Fibroblast of the aortic adventitia (primary cell): ENCODE measurements at regions not wholly inside any gene's neighbourhood (a gene's known extent, or its start where the extent isn't known, plus 50 kb on each side); places are given as distances from the start of the nearest gene placed in this dataset.
"Not testable (repeated sequence)": the region's sequence is repeated elsewhere in the genome, so short reads cannot be mapped to it uniquely, and the experiment has no call there.

Experiments used
- DNase-seq: peaks from one replicate; pipeline ENCODE4 v3.0.0-alpha.2; 2010; ENCODE audit warnings: low read depth
- H3K4me3 ChIP-seq: 2 replicates; pipeline ENCODE4 v1.5.1; 2011; ENCODE audit warnings: low read depth, mild to moderate bottlenecking, control low read depth, low read length, moderate library complexity
- TF ChIP-seq, protein P1 (sequence below): IDR thresholded peaks from 2 replicates; pipeline ENCODE4 v1.5.1; 2011; ENCODE audit warnings: mild to moderate bottlenecking, low read length, control low read depth, inconsistent platforms; ENCODE audit not compliant: insufficient read depth

DNA sequence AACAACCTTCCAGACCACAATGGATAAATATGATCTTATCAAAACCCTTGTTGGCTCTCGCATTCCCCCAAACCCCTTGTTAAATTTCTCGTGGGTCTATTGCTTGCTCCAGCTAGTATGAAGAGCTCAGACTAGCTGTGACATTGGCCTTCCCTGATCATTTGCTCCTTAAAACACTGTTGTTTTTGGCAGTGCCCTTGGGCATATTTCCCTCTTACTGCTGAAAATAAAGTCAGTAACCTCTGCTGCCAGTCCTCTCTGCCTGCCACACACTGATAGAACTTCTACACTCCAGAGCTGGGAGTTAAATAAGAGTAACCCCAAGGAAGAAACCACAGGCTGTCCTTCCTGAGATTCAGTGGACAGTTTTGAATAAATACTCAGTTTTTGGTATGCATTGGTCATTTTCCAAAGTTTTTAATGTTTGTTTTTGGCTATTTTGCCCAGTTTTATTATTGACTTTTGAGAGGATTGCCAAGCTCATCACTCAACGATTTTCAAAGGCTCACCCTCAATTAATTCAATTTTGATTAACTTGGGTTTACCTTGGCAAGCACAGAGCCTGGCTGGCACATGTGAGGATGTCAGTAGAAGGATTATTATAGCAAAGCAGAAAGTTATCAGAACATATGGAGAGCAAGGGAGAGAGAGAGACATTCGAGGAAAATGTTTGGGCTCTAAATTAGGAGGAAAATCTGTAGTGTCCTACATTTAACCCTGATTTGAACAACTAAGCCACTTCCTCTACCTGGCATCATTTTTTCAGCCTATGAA is 84.3 kb upstream of the SYN3 start:
- no peak overlapping the region for H3K4me3 ChIP-seq
- DNase-seq = no peak
- TF ChIP-seq, protein P1, sequence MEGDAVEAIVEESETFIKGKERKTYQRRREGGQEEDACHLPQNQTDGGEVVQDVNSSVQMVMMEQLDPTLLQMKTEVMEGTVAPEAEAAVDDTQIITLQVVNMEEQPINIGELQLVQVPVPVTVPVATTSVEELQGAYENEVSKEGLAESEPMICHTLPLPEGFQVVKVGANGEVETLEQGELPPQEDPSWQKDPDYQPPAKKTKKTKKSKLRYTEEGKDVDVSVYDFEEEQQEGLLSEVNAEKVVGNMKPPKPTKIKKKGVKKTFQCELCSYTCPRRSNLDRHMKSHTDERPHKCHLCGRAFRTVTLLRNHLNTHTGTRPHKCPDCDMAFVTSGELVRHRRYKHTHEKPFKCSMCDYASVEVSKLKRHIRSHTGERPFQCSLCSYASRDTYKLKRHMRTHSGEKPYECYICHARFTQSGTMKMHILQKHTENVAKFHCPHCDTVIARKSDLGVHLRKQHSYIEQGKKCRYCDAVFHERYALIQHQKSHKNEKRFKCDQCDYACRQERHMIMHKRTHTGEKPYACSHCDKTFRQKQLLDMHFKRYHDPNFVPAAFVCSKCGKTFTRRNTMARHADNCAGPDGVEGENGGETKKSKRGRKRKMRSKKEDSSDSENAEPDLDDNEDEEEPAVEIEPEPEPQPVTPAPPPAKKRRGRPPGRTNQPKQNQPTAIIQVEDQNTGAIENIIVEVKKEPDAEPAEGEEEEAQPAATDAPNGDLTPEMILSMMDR = no peak

DNA sequence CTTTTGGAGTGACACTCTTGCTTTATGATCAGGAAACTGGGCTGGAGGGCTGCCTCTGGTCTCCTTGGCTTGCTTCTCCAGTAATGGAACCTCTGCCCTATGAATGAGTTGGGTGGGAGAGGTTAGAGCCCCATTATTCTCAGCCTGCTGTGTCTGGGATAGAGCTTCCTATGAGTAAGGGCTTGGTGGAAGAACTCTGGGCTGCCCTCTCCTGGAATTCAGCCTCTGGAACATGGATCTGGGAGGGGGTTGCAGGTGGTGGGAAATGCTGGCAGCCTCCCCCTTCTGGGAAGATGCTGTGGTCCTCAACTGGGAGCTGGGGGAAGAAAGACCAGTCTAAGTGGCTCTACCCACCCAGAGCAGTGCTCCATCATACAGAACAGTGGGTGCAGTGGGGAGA is 81.8 kb upstream of the SYN3 start:
- TF ChIP-seq, protein P1 = no peak
- no peak for DNase-seq
- H3K4me3 ChIP-seq = no peak overlapping the region

DNA sequence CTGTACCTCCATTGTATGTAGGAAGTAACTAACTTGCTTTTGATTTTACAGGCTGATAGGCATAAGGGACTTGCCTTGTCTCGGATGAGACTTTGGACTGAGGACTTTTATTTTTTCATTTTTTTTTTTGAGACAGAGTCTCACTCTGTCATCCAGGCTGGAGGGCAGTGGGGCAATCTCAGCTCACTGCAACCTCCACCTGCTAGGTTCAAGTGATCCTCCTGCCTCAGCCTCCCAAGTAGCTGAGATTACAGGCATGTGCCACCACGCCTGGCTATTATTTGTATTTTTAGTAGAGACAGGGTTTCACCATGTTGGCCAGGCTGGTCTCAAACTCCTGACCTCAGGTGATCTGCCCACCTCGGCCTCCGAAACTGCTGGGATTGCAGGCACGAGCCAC is 80.2 kb upstream of the SYN3 start:
- not testable (repeated sequence) for DNase-seq, H3K4me3 ChIP-seq

DNA sequence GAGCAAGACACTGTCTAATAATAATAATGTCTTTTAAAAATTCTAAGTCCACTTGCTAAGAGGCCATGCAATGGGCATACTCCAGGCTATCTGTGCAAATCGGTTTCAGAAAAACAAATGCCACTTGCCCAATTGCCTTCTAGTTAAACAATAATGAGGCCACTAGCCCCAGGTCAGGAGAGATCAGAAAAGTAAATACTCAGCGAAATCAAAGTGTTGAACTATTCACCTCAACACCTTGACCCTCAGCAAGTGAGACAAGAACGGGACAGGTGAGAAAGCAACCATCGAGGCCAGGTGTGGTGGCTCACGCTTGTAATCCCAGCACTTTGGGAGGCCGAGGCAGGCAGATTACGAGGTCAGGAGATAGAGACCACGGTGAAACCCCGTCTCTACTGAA is 72.3 kb upstream of the SYN3 start:
- no peak for DNase-seq
- no peak overlapping the region for H3K4me3 ChIP-seq
- TF ChIP-seq, protein P1 = no peak

DNA sequence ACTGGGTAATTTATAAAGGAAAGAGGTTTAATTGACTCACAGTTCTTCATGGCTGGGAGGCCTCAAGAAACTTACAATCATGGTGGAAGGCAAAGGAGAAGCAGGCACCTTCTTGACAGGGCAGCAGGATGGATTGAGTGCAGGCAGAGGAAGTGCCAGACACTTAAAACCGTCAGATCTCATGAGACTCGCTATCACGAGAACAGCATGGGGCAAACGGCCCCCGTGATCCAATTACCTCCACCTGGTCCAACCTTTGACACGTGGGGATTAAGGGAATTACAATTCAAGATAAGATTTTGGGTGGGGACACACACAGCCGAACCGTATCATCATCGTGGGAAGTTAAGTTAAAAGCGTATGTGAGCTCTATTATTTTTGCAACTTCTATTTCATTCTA is 71.4 kb upstream of the SYN3 start:
- H3K4me3 ChIP-seq = no peak overlapping the region
- TF ChIP-seq, protein P1 = no peak
- no peak for DNase-seq

DNA sequence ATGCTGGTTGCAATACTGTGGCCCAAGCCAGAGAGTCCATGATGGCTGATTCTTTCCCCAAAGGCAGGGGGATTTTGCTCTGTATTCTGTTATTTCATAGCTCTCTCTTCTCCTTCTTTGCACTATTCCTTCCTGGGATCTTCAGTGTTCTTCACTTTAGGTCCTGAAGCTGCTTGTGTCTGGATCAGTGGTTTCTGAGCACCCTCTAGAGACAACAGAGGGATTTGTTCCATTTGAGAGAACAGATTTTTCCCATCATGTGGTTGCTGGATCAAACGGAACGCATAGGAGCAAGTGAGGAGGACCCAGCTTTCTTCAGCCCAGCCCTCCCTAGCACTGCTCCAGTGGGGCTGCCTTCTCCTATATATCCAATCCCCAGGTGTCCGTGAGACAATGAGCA is 68.7 kb upstream of the SYN3 start:
- H3K4me3 ChIP-seq = no peak overlapping the region
- DNase-seq = no peak
- TF ChIP-seq, protein P1 = no peak

DNA sequence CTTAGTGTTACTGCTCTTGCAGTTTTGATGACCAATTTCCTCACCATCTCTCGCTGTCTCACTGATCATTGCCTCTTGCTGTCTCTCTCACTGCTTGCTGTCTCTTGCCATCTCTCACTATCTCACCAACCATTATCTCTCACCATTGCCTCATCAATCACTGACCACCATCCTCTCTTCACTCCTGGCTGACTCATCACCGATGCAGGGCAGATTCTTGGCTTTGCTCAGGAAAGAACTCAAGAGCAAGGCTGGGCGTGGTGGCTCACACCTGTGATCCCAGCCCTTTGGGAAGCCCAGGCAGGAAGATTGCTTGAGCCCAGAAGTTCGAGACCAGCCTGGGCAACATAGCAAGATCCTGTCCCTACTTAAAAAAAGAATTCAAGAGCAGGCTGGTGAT is 66.3 kb upstream of the SYN3 start:
- DNase-seq = no peak
- H3K4me3 ChIP-seq = no peak overlapping the region
- TF ChIP-seq, protein P1 = no peak

DNA sequence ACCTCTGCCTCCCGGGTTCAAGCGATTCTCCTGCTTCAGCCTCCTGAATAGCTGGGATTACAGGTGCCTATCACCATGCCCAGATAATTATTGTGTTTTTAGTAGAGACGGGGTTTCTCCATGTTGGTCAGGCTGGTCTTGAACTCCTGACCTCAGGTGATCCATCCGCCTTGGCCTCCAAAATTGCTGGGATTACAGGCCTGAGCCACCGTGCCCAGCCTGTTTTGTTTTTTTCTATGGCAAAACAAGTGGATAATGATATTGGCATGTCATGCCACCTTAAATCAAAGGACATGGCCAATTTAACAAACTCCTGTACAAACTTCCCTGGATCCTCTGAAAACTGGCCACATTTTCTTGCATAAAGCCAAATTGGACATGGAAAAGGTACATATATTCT is 64.3 kb upstream of the SYN3 start:
- not testable (repeated sequence) for DNase-seq, H3K4me3 ChIP-seq
